KMS-11 (cell line): ENCODE measurements at regions not wholly inside any gene's neighbourhood (a gene's known extent, or its start where the extent isn't known, plus 50 kb on each side); places are given as distances from the start of the nearest gene placed in this dataset.

Experiments
- H2AFZ ChIP-seq: fragments of 200-600 bp; sonication (generic); 2 replicates; pipeline ENCODE4 v1.6.1; 2016; ENCODE audit warnings: antibody characterized with exemption, mixed run types, low read depth
- H3K27ac ChIP-seq: fragments of 200-600 bp; sonication (generic); 2 replicates; pipeline ENCODE4 v1.6.1; 2016; ENCODE audit warnings: mild to moderate bottlenecking, mixed run types
- H3K27me3 ChIP-seq: fragments of 200-600 bp; sonication (generic); 2 replicates; pipeline ENCODE4 v1.6.1; 2017; ENCODE audit warnings: mild to moderate bottlenecking, low read depth, mixed run types, moderate library complexity; ENCODE audit not compliant: insufficient read depth
- H3K36me3 ChIP-seq: fragments of 200-600 bp; sonication (generic); 2 replicates; pipeline ENCODE4 v1.6.1; 2017; ENCODE audit warnings: mild to moderate bottlenecking, mixed run types; ENCODE audit not compliant: insufficient read depth
- H3K4me1 ChIP-seq: fragments of 200-600 bp; sonication (generic); 2 replicates; pipeline ENCODE4 v1.6.1; 2016; ENCODE audit warnings: mild to moderate bottlenecking, low read depth, mixed run types; ENCODE audit not compliant: poor library complexity, severe bottlenecking
- H3K4me2 ChIP-seq: fragments of 200-600 bp; sonication (generic); 2 replicates; pipeline ENCODE4 v1.7.0; 2016; ENCODE audit warnings: mild to moderate bottlenecking, mixed run types
- H3K4me3 ChIP-seq: fragments of 200-600 bp; sonication (generic); IDR thresholded peaks from 2 replicates; pipeline ENCODE4 v1.6.1; 2017; ENCODE audit warnings: low read depth, low read length, mixed read lengths; ENCODE audit not compliant: insufficient read depth
- H3K79me2 ChIP-seq: fragments of 200-600 bp; sonication (generic); 2 replicates; pipeline ENCODE4 v1.6.1; 2016; ENCODE audit warnings: low read depth, mixed run types; ENCODE audit not compliant: insufficient read depth
- H3K9ac ChIP-seq: fragments of 200-600 bp; sonication (generic); 2 replicates; pipeline ENCODE4 v1.6.1; 2016; ENCODE audit warnings: mild to moderate bottlenecking, mixed run types
- H4K20me1 ChIP-seq: fragments of 200-600 bp; sonication (generic); 2 replicates; pipeline ENCODE4 v1.6.1; 2016; ENCODE audit warnings: mild to moderate bottlenecking, mixed run types; ENCODE audit not compliant: insufficient read depth
- CTCF ChIP-seq: fragments of 200-600 bp; sonication (generic); conservative IDR thresholded peaks from 2 replicates; pipeline ENCODE4 v1.6.1; 2017; ENCODE audit warnings: low read depth, mild to moderate bottlenecking, antibody characterized with exemption, low read length, moderate library complexity, mixed read lengths

DNA sequence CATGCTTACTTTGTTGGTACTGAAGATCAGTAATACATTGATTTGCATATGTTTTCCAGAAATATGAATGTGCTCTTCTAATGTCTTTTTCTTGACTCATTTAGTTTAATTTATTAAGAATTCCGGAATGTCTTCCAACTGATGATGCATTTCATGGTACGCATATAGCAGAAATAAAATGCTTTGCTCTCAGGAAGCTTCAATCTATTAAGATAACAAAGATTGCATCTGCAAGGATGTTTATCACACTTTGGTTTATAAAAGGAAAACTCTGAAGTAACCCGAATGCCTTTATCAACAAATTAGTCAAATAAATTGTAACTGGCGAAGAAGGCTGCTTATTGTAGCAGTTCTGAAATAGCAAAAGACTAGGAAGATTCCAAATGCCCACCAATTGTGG, 166.4 kb upstream of the LMNTD1 start:
- no peak overlapping the region for H3K9ac ChIP-seq
- no peaks in the 10 kb centered on the region for H3K36me3 ChIP-seq
- no peak overlapping the region for H3K27ac ChIP-seq
- no peaks in the 10 kb centered on the region for H3K79me2 ChIP-seq
- H4K20me1 ChIP-seq, result no peaks in the 10 kb centered on the region
- no peak overlapping the region for H3K4me3 ChIP-seq
- H3K27me3 ChIP-seq, result no peaks in the 10 kb centered on the region
- H3K4me1 ChIP-seq, result no peaks in the 10 kb centered on the region
- no peak for TF ChIP-seq CTCF
- H3K4me2 ChIP-seq, result no peak overlapping the region
- no peak overlapping the region for H2AFZ ChIP-seq

DNA sequence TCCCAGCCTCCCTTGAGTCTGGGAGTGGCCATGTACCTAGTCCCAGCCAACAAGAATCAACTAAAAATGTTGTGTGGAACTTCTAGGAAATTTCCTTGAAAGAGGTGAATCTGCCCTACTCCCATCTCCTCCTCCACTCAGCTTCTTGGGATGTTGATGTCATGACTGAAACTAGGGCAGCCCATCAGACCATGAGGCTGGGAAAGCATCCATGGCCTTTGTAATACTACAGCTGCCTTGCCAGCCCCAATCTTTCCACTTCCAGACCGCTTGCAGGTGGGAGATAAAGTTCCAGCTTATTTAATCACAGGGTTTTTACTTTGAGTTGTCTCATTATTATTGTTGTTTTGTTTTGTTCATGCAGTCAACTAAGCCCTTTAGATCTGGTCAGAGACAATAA, 170.3 kb upstream of the LMNTD1 start:
- Histone ChIP-seq H3K79me2 (no peaks in the 10 kb centered on the region), H3K4me2 (no peak overlapping the region), H3K4me3 (no peak overlapping the region), H3K27me3 (no peaks in the 10 kb centered on the region), H3K27ac (no peak overlapping the region), H3K9ac (no peak overlapping the region), H2AFZ (no peak overlapping the region), H3K36me3 (no peaks in the 10 kb centered on the region), H3K4me1 (no peaks in the 10 kb centered on the region), H4K20me1 (no peaks in the 10 kb centered on the region)
- no peak for TF ChIP-seq CTCF

DNA sequence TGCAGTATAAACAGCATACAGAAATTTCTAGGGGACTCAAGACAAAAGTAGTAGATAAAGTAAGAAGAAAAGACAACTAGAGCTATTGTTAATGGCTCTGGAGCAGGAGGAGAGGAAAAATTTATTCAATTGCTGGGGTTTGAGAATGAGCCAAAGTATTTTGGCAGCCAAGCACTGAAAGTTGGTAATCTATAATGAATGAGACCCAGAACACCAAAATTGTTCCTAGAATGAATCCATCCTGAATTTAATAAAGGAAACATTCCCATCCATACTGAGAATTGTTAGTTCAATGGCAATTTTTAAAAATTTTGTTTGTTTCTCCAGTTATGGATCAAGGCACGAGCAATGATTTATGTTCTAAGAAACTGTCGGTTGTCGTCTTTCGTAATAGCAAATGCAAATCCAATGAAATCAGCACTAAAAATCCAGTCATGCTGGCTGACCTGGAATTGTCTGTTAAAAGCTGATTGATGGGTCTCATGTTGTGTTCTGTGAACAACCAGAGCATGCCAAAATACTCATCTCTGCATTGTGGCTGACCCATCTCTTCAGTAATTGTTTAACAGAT, 170.9 kb upstream of the LMNTD1 start:
- no peak overlapping the region for H2AFZ ChIP-seq
- TF ChIP-seq CTCF, result no peak
- H3K36me3 ChIP-seq, result no peaks in the 10 kb centered on the region
- H3K27ac ChIP-seq, result no peak overlapping the region
- no peaks in the 10 kb centered on the region for H4K20me1 ChIP-seq
- H3K4me1 ChIP-seq, result no peaks in the 10 kb centered on the region
- H3K79me2 ChIP-seq, result no peaks in the 10 kb centered on the region
- H3K4me2 ChIP-seq, result no peak overlapping the region
- no peak overlapping the region for H3K4me3 ChIP-seq
- no peaks in the 10 kb centered on the region for H3K27me3 ChIP-seq
- no peak overlapping the region for H3K9ac ChIP-seq

DNA sequence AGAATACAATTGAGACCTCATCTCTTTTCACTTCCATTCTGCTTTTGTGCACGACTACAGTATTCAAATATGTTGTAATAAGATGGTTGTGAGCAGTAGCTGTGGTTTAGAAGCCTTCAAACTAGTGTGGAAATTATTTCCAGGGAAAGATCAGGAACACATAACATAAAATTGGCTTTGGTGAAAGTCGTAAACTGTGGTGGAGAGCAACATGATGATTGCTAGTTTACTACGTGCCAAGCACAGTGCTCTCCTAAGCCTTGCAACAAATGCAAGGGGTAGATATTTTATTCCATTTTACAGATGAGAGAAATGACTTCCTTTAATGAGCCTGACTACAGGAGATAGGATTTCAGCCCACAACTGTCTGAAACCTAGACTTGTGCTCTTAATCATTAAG, 172.4 kb upstream of the LMNTD1 start:
- Histone ChIP-seq H4K20me1 (no peaks in the 10 kb centered on the region), H3K4me2 (no peak overlapping the region), H3K4me1 (no peaks in the 10 kb centered on the region), H3K27ac (no peak overlapping the region), H3K36me3 (no peaks in the 10 kb centered on the region), H3K27me3 (no peaks in the 10 kb centered on the region), H3K79me2 (no peaks in the 10 kb centered on the region), H3K9ac (no peak overlapping the region), H2AFZ (no peak overlapping the region), H3K4me3 (no peak overlapping the region)
- TF ChIP-seq CTCF, result no peak

DNA sequence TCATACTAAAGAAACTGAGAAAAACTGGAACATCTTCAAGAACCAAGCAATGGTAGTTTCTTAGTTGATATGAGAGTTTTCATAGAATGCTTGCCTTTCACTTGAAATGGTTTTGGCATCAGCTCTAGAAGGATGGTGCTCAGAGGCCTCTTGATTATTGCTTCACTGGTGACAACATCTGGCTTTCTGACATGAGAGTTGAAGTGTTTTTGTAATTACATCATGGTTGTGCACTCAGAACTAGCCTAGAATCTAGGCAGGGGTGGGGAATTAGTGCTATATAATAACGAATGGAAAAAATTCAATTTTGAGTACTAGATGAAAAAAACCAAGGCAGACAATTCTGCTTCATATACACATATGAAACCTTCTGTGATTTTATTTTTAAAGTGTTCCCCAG, 172.8 kb upstream of the LMNTD1 start:
- H3K36me3 ChIP-seq, result no peaks in the 10 kb centered on the region
- no peak for TF ChIP-seq CTCF
- H3K4me3 ChIP-seq, result no peak overlapping the region
- H4K20me1 ChIP-seq, result no peaks in the 10 kb centered on the region
- no peak overlapping the region for H2AFZ ChIP-seq
- no peak overlapping the region for H3K9ac ChIP-seq
- H3K4me1 ChIP-seq, result no peaks in the 10 kb centered on the region
- no peaks in the 10 kb centered on the region for H3K27me3 ChIP-seq
- H3K27ac ChIP-seq, result no peak overlapping the region
- no peak overlapping the region for H3K4me2 ChIP-seq
- H3K79me2 ChIP-seq, result no peaks in the 10 kb centered on the region
